Psoas muscle (tissue), 7 donors: ENCODE measurements at regions not wholly inside any gene's neighbourhood (a gene's known extent, or its start where the extent isn't known, plus 50 kb on each side); places are given as distances from the start of the nearest gene placed in this dataset.

Source experiments
- ATAC-seq, 4 donors: fragments of 200-7000 bp; cut with Tn5 transposase; one replicate each; pipeline ENCODE4 v1.9.1; 2020; ENCODE audit warnings: moderate library complexity in 3 of 4, mild to moderate bottlenecking in 2 of 4
- DNase-seq, 2 donors: peaks; one replicate each; pipeline ENCODE4 v3.0.0-alpha.2; 2020
- H3K27ac ChIP-seq: fragments of 200-600 bp; one replicate; pipeline ENCODE4 v1.8.0; 2022
- H3K27me3 ChIP-seq, 3 donors: fragments of 200-600 bp in 1 of 3; one replicate each; pipeline versions ENCODE4 v1.6.1 to v1.8.0; 2013 to 2022; ENCODE audit warnings: low read length in 2 of 3, mild to moderate bottlenecking in 2 of 3, moderate library complexity in 1 of 3; ENCODE audit not compliant: insufficient read depth in 3 of 3
- H3K36me3 ChIP-seq, 2 donors: fragments of 200-600 bp in 1 of 2; one replicate each; pipeline versions ENCODE4 v1.6.1 to v1.8.0; 2013 to 2022; ENCODE audit warnings: low read depth in 1 of 2, mild to moderate bottlenecking in 1 of 2, moderate library complexity in 1 of 2; ENCODE audit not compliant: insufficient read depth in 1 of 2
- H3K4me1 ChIP-seq: fragments of 200-600 bp; one replicate; pipeline ENCODE4 v1.8.0; 2022
- H3K4me3 ChIP-seq: fragments of 200-600 bp; one replicate; pipeline ENCODE4 v1.8.0; 2022; ENCODE audit warnings: mild to moderate bottlenecking
- H3K9me3 ChIP-seq: fragments of 200-600 bp; one replicate; pipeline ENCODE4 v1.8.0; 2022
- CTCF ChIP-seq: fragments of 200-600 bp; IDR thresholded peaks from one replicate; pipeline ENCODE4 v1.8.0; 2022; ENCODE audit warnings: antibody characterized with exemption
- WGBS, 3 donors: extraction: QIAGEN DNeasy Blood & Tissue Kit; methylation state at CpG; one replicate each; pipeline versions ENCODE4 v1.1.6 to v1.1.7; 2013; 5-methylcytosine and 5-hydroxymethylcytosine counted together
- intact Hi-C, 2 donors: fragments of 100-400 bp; cut with DNase I; formaldehyde crosslinking; loops; one replicate each; pipeline versions ENCODE4 v1.11.0 to v1.14.2; 2022
- donor health status: healthy with polysubstance abuse.
- donor health status: DM: no; HTN: no; CAD: no; lungs with moderate emphysema.
- donor health status: Bipolar disorder and iron deficiency.
- donor health status: healthy.
- donor health status: DM: yes; HTN: yes; CAD: no.
- donor health status: DM: no; HTN: no; CAD: no.
- donor health status: DM: yes; HTN: yes; CAD: no.

- Histone ChIP-seq H3K9me3 (peaks cover 17% of the 10 kb centered on the region), H3K4me3 (no peak overlapping the region), H3K36me3 (no peaks in the 10 kb centered on the region), H3K27me3 (peaks cover 0 to 1% (median 0%) of the 10 kb centered on the region in 3 donors), H3K27ac (no peak overlapping the region), H3K4me1 (no peaks in the 10 kb centered on the region)
- WGBS, 3 donors = 48 to 69% (median 60%) methylated on average over 1 of the region's 1 CpG
- TF ChIP-seq CTCF = no peak
- no peak for DNase-seq
- intact Hi-C loops = no loop called here
- no peak for ATAC-seq
These were observed 109.5 kb upstream of the PKP2 start for GRCh38 chr12:33006106-33006505.

GRCh38 chr12:33000016-33000415 lies 103.4 kb upstream of the PKP2 start:
- DNase-seq (no peak), ATAC-seq (no peak)
- H3K27me3 ChIP-seq = no peaks in the 10 kb centered on the region
- peaks cover 4% of the 10 kb centered on the region for H3K9me3 ChIP-seq
- intact Hi-C loops = no loop called here
- no peak overlapping the region for H3K27ac ChIP-seq
- no peaks in the 10 kb centered on the region for H3K4me1 ChIP-seq
- no peak overlapping the region for H3K4me3 ChIP-seq
- 21 to 33% (median 27%) methylated on average over 2 of the region's 2 CpGs for WGBS, 3 donors
- TF ChIP-seq CTCF = no peak
- H3K36me3 ChIP-seq = no peaks in the 10 kb centered on the region

- DNase-seq (no peak), ATAC-seq (no peak)
- no peaks in the 10 kb centered on the region for H3K36me3 ChIP-seq
- H3K9me3 ChIP-seq = no peaks in the 10 kb centered on the region
- no peaks in the 10 kb centered on the region for H3K27me3 ChIP-seq
- WGBS, 3 donors = 78% methylated on average over 8 of the region's 8 CpGs
- H3K27ac ChIP-seq = no peak overlapping the region
- no peak for TF ChIP-seq CTCF
- no peaks in the 10 kb centered on the region for H3K4me1 ChIP-seq
- no peak overlapping the region for H3K4me3 ChIP-seq
- intact Hi-C loops = no loop called here
These were observed 100.9 kb upstream of the PKP2 start for GRCh38 chr12:32997471-32997870.

- no peaks in the 10 kb centered on the region for H3K9me3 ChIP-seq
- 31 to 62% (median 62%) methylated on average over 2 of the region's 2 CpGs for WGBS, 3 donors
- H3K36me3 ChIP-seq = no peaks in the 10 kb centered on the region
- DNase-seq (no peak), ATAC-seq (no peak)
- H3K4me3 ChIP-seq = no peak overlapping the region
- H3K27ac ChIP-seq = no peak overlapping the region
- H3K27me3 ChIP-seq = no peaks in the 10 kb centered on the region
- no peaks in the 10 kb centered on the region for H3K4me1 ChIP-seq
- intact Hi-C loops = no loop called here
- TF ChIP-seq CTCF = no peak
These were observed 99.0 kb upstream of the PKP2 start for GRCh38 chr12:32995623-32996022.

- Histone ChIP-seq H3K9me3 (no peaks in the 10 kb centered on the region), H3K4me3 (no peak overlapping the region), H3K4me1 (no peaks in the 10 kb centered on the region), H3K36me3 (no peaks in the 10 kb centered on the region), H3K27ac (no peak overlapping the region), H3K27me3 (no peaks in the 10 kb centered on the region)
- 30 to 35% (median 34%) methylated on average over 4 of the region's 4 CpGs for WGBS, 3 donors
- intact Hi-C loops = no loop called here
- ATAC-seq (no peak), DNase-seq (no peak)
- TF ChIP-seq CTCF = no peak
These were observed 96.8 kb upstream of the PKP2 start for GRCh38 chr12:32993404-32993803.
